HEK293 (cell line): ENCODE measurements at regions not wholly inside any gene's neighbourhood (a gene's known extent, or its start where the extent isn't known, plus 50 kb on each side); places are given as distances from the start of the nearest gene placed in this dataset.

Experiments
- CTCF ChIA-PET: fragments of 350-600 bp; formaldehyde crosslinking; extraction: SDS; loops from one replicate; lab custom pipeline; 2021; ENCODE audit warnings: antibody characterized with exemption; lab: Yijun Ruan, JAX
- POLR2A ChIA-PET: fragments of 300-600 bp; formaldehyde crosslinking; extraction: SDS; loops from one replicate; lab custom pipeline; 2020; ENCODE audit warnings: antibody characterized with exemption, inconsistent platforms; lab: Yijun Ruan, JAX
- H3K27ac ChIP-seq: fragments of 200-500 bp; sonication (Bioruptor generic); 2 replicates; pipeline ENCODE4 v1.5.1; 2014; ENCODE audit warnings: low read depth, low read length, control low read depth, inconsistent platforms; ENCODE audit errors: extremely low read depth
- H3K36me3 ChIP-seq, 2 experiments: fragments of 200-500 bp in 1 of 2; sonication (Bioruptor generic) in 1 of 2; 1 replicate in 1 of 2; 2 replicates in 1 of 2; pipeline ENCODE4 v1.5.1; 2014 to 2017; ENCODE audit warnings: inconsistent platforms in 2 of 2, low read length in 2 of 2; ENCODE audit not compliant: control insufficient read depth in 2 of 2, insufficient read depth in 1 of 2
- H3K4me1 ChIP-seq: fragments of 200-500 bp; sonication (Bioruptor generic); 2 replicates; pipeline ENCODE4 v1.5.1; 2014; ENCODE audit warnings: mild to moderate bottlenecking, low read length, inconsistent platforms; ENCODE audit not compliant: control insufficient read depth, insufficient read depth
- H3K4me3 ChIP-seq: 2 replicates; pipeline ENCODE4 v1.5.1; 2011; ENCODE audit warnings: low read depth, mild to moderate bottlenecking, control low read depth, low read length, moderate library complexity
- H3K9me3 ChIP-seq: fragments of 200-500 bp; sonication (Bioruptor generic); 2 replicates; pipeline ENCODE4 v1.5.1; 2014; ENCODE audit warnings: low read depth, low read length, inconsistent platforms; ENCODE audit not compliant: control insufficient read depth, insufficient read depth
- KLF7 ChIP-seq: fragments of 450-650 bp; formaldehyde crosslinking; IDR thresholded peaks from 2 replicates; pipeline ENCODE4 v1.5.1; 2016; ENCODE audit warnings: missing biosample characterization, missing genetic modification characterization, borderline replicate concordance
- MZF1 ChIP-seq: fragments of 450-650 bp; formaldehyde crosslinking; IDR thresholded peaks from 2 replicates; pipeline ENCODE4 v1.5.1; 2017; ENCODE audit warnings: missing biosample characterization, missing genetic modification characterization, borderline replicate concordance
- SP7 ChIP-seq: fragments of 450-650 bp; formaldehyde crosslinking; IDR thresholded peaks from 2 replicates; pipeline ENCODE4 v1.5.1; 2016; ENCODE audit warnings: missing biosample characterization, missing genetic modification characterization
- YY2 ChIP-seq: fragments of 450-650 bp; formaldehyde crosslinking; IDR thresholded peaks from 2 replicates; pipeline ENCODE4 v1.5.1; 2016; ENCODE audit warnings: missing biosample characterization, missing genetic modification characterization
- ZBTB7A ChIP-seq: fragments of 450-650 bp; formaldehyde crosslinking; IDR thresholded peaks from 2 replicates; pipeline ENCODE4 v1.5.1; 2016; ENCODE audit warnings: low read depth, missing biosample characterization, missing genetic modification characterization
- ZIC2 ChIP-seq: fragments of 450-650 bp; formaldehyde crosslinking; IDR thresholded peaks from 2 replicates; pipeline ENCODE4 v1.5.1; 2016; ENCODE audit warnings: missing biosample characterization, missing genetic modification characterization
- ZNF114 ChIP-seq: fragments of 450-650 bp; formaldehyde crosslinking; IDR thresholded peaks from 2 replicates; pipeline ENCODE4 v1.5.0; 2017; ENCODE audit warnings: missing biosample characterization, missing genetic modification characterization
- ZNF221 ChIP-seq: fragments of 450-650 bp; formaldehyde crosslinking; IDR thresholded peaks from 2 replicates; pipeline ENCODE4 v1.5.1; 2017; ENCODE audit warnings: missing biosample characterization, missing genetic modification characterization, borderline replicate concordance
- ZNF280C ChIP-seq: fragments of 450-650 bp; formaldehyde crosslinking; IDR thresholded peaks from 2 replicates; pipeline ENCODE4 v1.5.1; 2016; ENCODE audit warnings: missing biosample characterization, missing genetic modification characterization
- ZNF473 ChIP-seq: fragments of 450-650 bp; formaldehyde crosslinking; IDR thresholded peaks from 2 replicates; pipeline ENCODE4 v1.5.1; 2017; ENCODE audit warnings: missing biosample characterization, missing genetic modification characterization
- ZNF558 ChIP-seq: fragments of 450-650 bp; formaldehyde crosslinking; IDR thresholded peaks from 2 replicates; pipeline ENCODE4 v1.5.1; 2016; ENCODE audit warnings: missing biosample characterization, missing genetic modification characterization
- ZNF624 ChIP-seq: fragments of 450-650 bp; formaldehyde crosslinking; IDR thresholded peaks from 2 replicates; pipeline ENCODE4 v1.5.1; 2017; ENCODE audit warnings: missing biosample characterization, missing genetic modification characterization
- ZNF626 ChIP-seq: fragments of 450-650 bp; sonication (Bioruptor Pico); formaldehyde crosslinking; IDR thresholded peaks from 2 replicates; pipeline ENCODE4 v1.5.1; 2018; ENCODE audit warnings: missing biosample characterization, missing genetic modification characterization, inconsistent platforms
- ZNF692 ChIP-seq: fragments of 450-650 bp; formaldehyde crosslinking; IDR thresholded peaks from 2 replicates; pipeline ENCODE4 v1.5.1; 2016; ENCODE audit warnings: missing biosample characterization, missing genetic modification characterization
- ZNF707 ChIP-seq: fragments of 450-650 bp; formaldehyde crosslinking; IDR thresholded peaks from 2 replicates; pipeline ENCODE4 v1.5.1; 2016; ENCODE audit warnings: missing biosample characterization, missing genetic modification characterization
- ZSCAN23 ChIP-seq: fragments of 450-650 bp; formaldehyde crosslinking; IDR thresholded peaks from 2 replicates; pipeline ENCODE4 v1.5.1; 2016; ENCODE audit warnings: missing biosample characterization, missing genetic modification characterization
- TF ChIP-seq, protein P1 (sequence below): fragments of 450-650 bp; formaldehyde crosslinking; IDR thresholded peaks from 2 replicates; pipeline ENCODE4 v1.5.1; 2016; ENCODE audit warnings: missing biosample characterization, missing genetic modification characterization
- TF ChIP-seq, protein P2 (sequence below): fragments of 450-650 bp; formaldehyde crosslinking; IDR thresholded peaks from 2 replicates; pipeline ENCODE4 v1.5.1; 2016; ENCODE audit warnings: missing biosample characterization, missing genetic modification characterization, borderline replicate concordance
- TF ChIP-seq, protein P3 (sequence below): fragments of 450-650 bp; formaldehyde crosslinking; IDR thresholded peaks from 2 replicates; pipeline ENCODE4 v1.5.1; 2016; ENCODE audit warnings: missing biosample characterization, missing genetic modification characterization

DNA sequence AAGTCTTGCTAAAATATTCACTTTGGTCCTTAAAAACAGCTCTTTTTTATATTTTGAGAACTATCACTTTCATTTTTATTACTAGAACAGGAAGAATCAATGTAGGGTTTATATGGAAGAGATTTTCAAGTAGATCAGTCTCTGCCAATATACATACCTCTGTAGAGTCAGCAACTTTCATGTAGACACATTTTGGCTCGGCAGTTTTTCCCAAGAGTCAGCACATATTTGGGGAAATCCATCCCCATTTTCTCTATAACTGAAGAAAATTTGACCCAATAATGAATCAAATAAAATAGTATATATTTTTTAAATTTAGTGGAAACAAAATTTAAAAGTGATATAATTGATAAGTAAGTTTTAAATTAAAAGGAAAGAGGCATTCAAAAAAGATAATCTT lies 329.8 kb upstream of the TFPI start:
- ChIA-PET CTCF (interaction anchor here (0.6 kb wide), 1 partner anchor 267 kb away, joined by 3 read pairs; no protein-coding TSS in a partner anchor), POLR2A (no interaction called here)
- no peak overlapping the region for H3K4me3 ChIP-seq
- no peaks in the 10 kb centered on the region for H3K9me3 ChIP-seq
- no peaks in the 10 kb centered on the region for H3K4me1 ChIP-seq
- H3K27ac ChIP-seq: no peak overlapping the region
- TF ChIP-seq ZNF558 (tag by site-specific recombination) (no peak), ZNF280C (tag by site-specific recombination) (no peak), ZNF626 (tag by site-specific recombination) (no peak), ZSCAN23 (no peak), ZNF692 (no peak), MZF1 (tag by site-specific recombination) (no peak), KLF7 (tag by site-specific recombination) (no peak)
- TF ChIP-seq, protein P1, sequence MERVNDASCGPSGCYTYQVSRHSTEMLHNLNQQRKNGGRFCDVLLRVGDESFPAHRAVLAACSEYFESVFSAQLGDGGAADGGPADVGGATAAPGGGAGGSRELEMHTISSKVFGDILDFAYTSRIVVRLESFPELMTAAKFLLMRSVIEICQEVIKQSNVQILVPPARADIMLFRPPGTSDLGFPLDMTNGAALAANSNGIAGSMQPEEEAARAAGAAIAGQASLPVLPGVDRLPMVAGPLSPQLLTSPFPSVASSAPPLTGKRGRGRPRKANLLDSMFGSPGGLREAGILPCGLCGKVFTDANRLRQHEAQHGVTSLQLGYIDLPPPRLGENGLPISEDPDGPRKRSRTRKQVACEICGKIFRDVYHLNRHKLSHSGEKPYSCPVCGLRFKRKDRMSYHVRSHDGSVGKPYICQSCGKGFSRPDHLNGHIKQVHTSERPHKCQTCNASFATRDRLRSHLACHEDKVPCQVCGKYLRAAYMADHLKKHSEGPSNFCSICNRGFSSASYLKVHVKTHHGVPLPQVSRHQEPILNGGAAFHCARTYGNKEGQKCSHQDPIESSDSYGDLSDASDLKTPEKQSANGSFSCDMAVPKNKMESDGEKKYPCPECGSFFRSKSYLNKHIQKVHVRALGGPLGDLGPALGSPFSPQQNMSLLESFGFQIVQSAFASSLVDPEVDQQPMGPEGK (tag by site-specific recombination): no peak
- TF ChIP-seq, all 188 proteins: peak for 0
- no peaks in the 10 kb centered on the region for H3K36me3 ChIP-seq

GRCh38 chr2:187890690-187891089 lies 336.5 kb upstream of the TFPI start:
- ChIA-PET CTCF (no interaction called here), POLR2A (no interaction called here)
- H3K9me3 ChIP-seq: no peaks in the 10 kb centered on the region
- no peaks in the 10 kb centered on the region for H3K36me3 ChIP-seq
- H3K27ac ChIP-seq: no peak overlapping the region
- H3K4me1 ChIP-seq: no peaks in the 10 kb centered on the region
- TF ChIP-seq ZNF624 (tag by site-specific recombination): no peak
- TF ChIP-seq ZNF114: no peak
- no peak for TF ChIP-seq YY2 (tag by site-specific recombination)
- TF ChIP-seq ZNF707: no peak
- no peak for TF ChIP-seq ZNF221 (tag by site-specific recombination)
- TF ChIP-seq ZIC2: no peak
- TF ChIP-seq, protein P2, sequence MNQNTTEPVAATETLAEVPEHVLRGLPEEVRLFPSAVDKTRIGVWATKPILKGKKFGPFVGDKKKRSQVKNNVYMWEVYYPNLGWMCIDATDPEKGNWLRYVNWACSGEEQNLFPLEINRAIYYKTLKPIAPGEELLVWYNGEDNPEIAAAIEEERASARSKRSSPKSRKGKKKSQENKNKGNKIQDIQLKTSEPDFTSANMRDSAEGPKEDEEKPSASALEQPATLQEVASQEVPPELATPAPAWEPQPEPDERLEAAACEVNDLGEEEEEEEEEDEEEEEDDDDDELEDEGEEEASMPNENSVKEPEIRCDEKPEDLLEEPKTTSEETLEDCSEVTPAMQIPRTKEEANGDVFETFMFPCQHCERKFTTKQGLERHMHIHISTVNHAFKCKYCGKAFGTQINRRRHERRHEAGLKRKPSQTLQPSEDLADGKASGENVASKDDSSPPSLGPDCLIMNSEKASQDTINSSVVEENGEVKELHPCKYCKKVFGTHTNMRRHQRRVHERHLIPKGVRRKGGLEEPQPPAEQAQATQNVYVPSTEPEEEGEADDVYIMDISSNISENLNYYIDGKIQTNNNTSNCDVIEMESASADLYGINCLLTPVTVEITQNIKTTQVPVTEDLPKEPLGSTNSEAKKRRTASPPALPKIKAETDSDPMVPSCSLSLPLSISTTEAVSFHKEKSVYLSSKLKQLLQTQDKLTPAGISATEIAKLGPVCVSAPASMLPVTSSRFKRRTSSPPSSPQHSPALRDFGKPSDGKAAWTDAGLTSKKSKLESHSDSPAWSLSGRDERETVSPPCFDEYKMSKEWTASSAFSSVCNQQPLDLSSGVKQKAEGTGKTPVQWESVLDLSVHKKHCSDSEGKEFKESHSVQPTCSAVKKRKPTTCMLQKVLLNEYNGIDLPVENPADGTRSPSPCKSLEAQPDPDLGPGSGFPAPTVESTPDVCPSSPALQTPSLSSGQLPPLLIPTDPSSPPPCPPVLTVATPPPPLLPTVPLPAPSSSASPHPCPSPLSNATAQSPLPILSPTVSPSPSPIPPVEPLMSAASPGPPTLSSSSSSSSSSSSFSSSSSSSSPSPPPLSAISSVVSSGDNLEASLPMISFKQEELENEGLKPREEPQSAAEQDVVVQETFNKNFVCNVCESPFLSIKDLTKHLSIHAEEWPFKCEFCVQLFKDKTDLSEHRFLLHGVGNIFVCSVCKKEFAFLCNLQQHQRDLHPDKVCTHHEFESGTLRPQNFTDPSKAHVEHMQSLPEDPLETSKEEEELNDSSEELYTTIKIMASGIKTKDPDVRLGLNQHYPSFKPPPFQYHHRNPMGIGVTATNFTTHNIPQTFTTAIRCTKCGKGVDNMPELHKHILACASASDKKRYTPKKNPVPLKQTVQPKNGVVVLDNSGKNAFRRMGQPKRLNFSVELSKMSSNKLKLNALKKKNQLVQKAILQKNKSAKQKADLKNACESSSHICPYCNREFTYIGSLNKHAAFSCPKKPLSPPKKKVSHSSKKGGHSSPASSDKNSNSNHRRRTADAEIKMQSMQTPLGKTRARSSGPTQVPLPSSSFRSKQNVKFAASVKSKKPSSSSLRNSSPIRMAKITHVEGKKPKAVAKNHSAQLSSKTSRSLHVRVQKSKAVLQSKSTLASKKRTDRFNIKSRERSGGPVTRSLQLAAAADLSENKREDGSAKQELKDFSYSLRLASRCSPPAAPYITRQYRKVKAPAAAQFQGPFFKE (tag by site-specific recombination): no peak
- no peak for TF ChIP-seq ZBTB7A (tag by site-specific recombination)
- TF ChIP-seq, protein P3, sequence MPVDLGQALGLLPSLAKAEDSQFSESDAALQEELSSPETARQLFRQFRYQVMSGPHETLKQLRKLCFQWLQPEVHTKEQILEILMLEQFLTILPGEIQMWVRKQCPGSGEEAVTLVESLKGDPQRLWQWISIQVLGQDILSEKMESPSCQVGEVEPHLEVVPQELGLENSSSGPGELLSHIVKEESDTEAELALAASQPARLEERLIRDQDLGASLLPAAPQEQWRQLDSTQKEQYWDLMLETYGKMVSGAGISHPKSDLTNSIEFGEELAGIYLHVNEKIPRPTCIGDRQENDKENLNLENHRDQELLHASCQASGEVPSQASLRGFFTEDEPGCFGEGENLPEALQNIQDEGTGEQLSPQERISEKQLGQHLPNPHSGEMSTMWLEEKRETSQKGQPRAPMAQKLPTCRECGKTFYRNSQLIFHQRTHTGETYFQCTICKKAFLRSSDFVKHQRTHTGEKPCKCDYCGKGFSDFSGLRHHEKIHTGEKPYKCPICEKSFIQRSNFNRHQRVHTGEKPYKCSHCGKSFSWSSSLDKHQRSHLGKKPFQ: no peak
- no peak for TF ChIP-seq SP7 (tag by site-specific recombination)
- no peak for TF ChIP-seq KLF7 (tag by site-specific recombination)
- no peak for TF ChIP-seq ZNF473 (tag by site-specific recombination)
- no peak overlapping the region for H3K4me3 ChIP-seq
